SU-DHL-6 (cell line): ENCODE measurements at regions not wholly inside any gene's neighbourhood (a gene's known extent, or its start where the extent isn't known, plus 50 kb on each side); places are given as distances from the start of the nearest gene placed in this dataset.

Source experiments
- H2AFZ ChIP-seq: fragments of 200-600 bp; sonication (generic); 2 replicates; pipeline ENCODE4 v1.6.1; 2014; ENCODE audit warnings: low read depth, mild to moderate bottlenecking, moderate library complexity, mixed read lengths, antibody characterized with exemption, low read length; ENCODE audit not compliant: severe bottlenecking
- H3F3A ChIP-seq: fragments of 200-600 bp; shearing (Covaris generic); 2 replicates; pipeline ENCODE4 v1.6.0; 2016; ENCODE audit warnings: antibody characterized with exemption, mild to moderate bottlenecking; ENCODE audit not compliant: insufficient read depth
- H3K27ac ChIP-seq: fragments of 200-600 bp; sonication (generic); 2 replicates; pipeline ENCODE4 v1.5.1; 2016; ENCODE audit warnings: low read depth, mild to moderate bottlenecking, low read length, moderate library complexity, mixed read lengths
- H3K27me3 ChIP-seq: fragments of 200-600 bp; sonication (generic), shearing (Covaris generic); 2 replicates; pipeline ENCODE4 v1.6.0; 2014; ENCODE audit warnings: mild to moderate bottlenecking, low read length
- H3K36me3 ChIP-seq: fragments of 200-600 bp; sonication (generic); 2 replicates; pipeline ENCODE4 v1.6.1; 2014; ENCODE audit warnings: mild to moderate bottlenecking, low read length, mixed read lengths
- H3K4me2 ChIP-seq: fragments of 300-600, 200-600 bp; shearing (Covaris generic), sonication (generic); 2 replicates; pipeline ENCODE4 v1.6.0; 2014; ENCODE audit warnings: low read length, low read depth, mild to moderate bottlenecking; ENCODE audit not compliant: poor library complexity, severe bottlenecking
- H3K4me3 ChIP-seq: fragments of 200-600 bp; sonication (generic); 2 replicates; pipeline ENCODE4 v1.5.1; 2014; ENCODE audit warnings: antibody characterized with exemption, low read length, mild to moderate bottlenecking, mixed read lengths; ENCODE audit not compliant: insufficient read depth, poor library complexity, severe bottlenecking
- H3K79me2 ChIP-seq: fragments of 200-600 bp; sonication (generic); 2 replicates; pipeline ENCODE4 v1.6.1; 2014; ENCODE audit warnings: mild to moderate bottlenecking, low read length, moderate library complexity; ENCODE audit not compliant: insufficient read depth
- H3K9ac ChIP-seq: fragments of 200-600 bp; sonication (generic); 2 replicates; pipeline ENCODE4 v1.7.0; 2014; ENCODE audit warnings: mild to moderate bottlenecking, low read length
- H3K9me2 ChIP-seq: fragments of 200-600 bp; sonication (generic); replicated peaks from 2 replicates; pipeline ENCODE4 v1.6.1; 2014; ENCODE audit warnings: low read length; ENCODE audit not compliant: insufficient read depth
- H3K9me3 ChIP-seq: fragments of 200-600 bp; sonication (generic); 2 replicates; pipeline ENCODE4 v1.6.1; 2014; ENCODE audit warnings: low read length, mixed read lengths; ENCODE audit not compliant: insufficient read depth
- H4K20me1 ChIP-seq: fragments of 200-600 bp; sonication (generic); 2 replicates; pipeline ENCODE4 v1.6.1; 2014; ENCODE audit warnings: low read depth, mild to moderate bottlenecking, antibody characterized with exemption, low read length, moderate library complexity, mixed read lengths
- EZH2phosphoT487 ChIP-seq: fragments of 200-600 bp; sonication (generic), shearing (Covaris generic); conservative IDR thresholded peaks from 2 replicates; pipeline ENCODE4 v1.6.1; 2018; ENCODE audit warnings: mild to moderate bottlenecking, antibody characterized with exemption, low read length, moderate library complexity, mixed read lengths
- TF ChIP-seq, protein P1 (sequence below): fragments of 200-600 bp; sonication (generic); IDR thresholded peaks from one replicate; pipeline ENCODE4 v1.5.1; 2017; ENCODE audit warnings: antibody characterized with exemption, mild to moderate bottlenecking, low read length, moderate library complexity; ENCODE audit not compliant: insufficient read depth, poor library complexity, severe bottlenecking

DNA sequence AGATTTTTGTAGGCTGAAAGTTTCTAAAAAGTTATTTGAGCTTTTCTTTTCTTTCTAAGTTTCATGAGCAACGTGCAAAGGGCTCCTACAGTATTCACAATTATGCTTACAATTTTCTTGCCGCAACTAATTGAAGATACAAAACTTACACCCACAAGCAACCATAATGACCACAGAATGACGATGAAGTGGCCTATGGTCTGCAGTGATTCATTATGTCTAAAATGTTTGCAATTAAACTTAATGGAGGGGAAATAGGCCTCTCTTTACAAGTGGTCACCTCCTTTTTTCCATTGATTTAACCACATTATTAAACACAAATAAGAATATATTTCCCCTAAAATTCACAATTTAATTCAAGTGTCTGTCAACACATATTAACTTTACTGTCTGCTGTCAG is 732.6 kb upstream of the FLRT2 start:
- H3K79me2 ChIP-seq, result no peaks in the 10 kb centered on the region
- H3K27me3 ChIP-seq, result no peaks in the 10 kb centered on the region
- no peak overlapping the region for H3K4me3 ChIP-seq
- TF ChIP-seq, protein P1, sequence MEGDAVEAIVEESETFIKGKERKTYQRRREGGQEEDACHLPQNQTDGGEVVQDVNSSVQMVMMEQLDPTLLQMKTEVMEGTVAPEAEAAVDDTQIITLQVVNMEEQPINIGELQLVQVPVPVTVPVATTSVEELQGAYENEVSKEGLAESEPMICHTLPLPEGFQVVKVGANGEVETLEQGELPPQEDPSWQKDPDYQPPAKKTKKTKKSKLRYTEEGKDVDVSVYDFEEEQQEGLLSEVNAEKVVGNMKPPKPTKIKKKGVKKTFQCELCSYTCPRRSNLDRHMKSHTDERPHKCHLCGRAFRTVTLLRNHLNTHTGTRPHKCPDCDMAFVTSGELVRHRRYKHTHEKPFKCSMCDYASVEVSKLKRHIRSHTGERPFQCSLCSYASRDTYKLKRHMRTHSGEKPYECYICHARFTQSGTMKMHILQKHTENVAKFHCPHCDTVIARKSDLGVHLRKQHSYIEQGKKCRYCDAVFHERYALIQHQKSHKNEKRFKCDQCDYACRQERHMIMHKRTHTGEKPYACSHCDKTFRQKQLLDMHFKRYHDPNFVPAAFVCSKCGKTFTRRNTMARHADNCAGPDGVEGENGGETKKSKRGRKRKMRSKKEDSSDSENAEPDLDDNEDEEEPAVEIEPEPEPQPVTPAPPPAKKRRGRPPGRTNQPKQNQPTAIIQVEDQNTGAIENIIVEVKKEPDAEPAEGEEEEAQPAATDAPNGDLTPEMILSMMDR, result no peak
- TF ChIP-seq EZH2phosphoT487, result no peak
- no peaks in the 10 kb centered on the region for H3K9me3 ChIP-seq
- H3K27ac ChIP-seq, result no peak overlapping the region
- H3K9ac ChIP-seq, result no peak overlapping the region
- H3K4me2 ChIP-seq, result no peak overlapping the region
- H3F3A ChIP-seq, result no peaks in the 10 kb centered on the region
- no peaks in the 10 kb centered on the region for H3K36me3 ChIP-seq
- H3K9me2 ChIP-seq, result no peaks in the 10 kb centered on the region
- no peaks in the 10 kb centered on the region for H4K20me1 ChIP-seq
- no peak overlapping the region for H2AFZ ChIP-seq

DNA sequence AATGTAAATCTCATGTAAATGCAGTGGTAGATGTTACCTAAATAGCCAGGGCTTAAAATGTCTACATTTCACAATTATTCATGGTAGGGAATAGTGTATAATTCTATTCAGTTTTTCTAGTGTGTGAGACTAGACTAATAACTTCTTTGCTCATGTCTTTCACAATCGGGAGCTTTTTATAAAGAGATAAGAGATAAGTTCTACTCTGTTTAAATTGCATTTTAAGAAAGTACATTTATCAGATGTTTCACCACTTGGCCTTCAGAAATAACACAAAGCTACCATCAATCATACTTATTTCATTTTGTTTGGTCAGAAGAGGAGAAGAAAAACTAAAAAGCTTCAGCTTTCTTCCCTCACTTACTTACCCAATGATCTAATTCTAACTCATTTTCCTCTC is 725.5 kb upstream of the FLRT2 start:
- Histone ChIP-seq H3K9me2 (no peaks in the 10 kb centered on the region), H3K4me3 (no peak overlapping the region), H3K9me3 (no peaks in the 10 kb centered on the region), H2AFZ (no peak overlapping the region), H3K79me2 (no peaks in the 10 kb centered on the region), H3K36me3 (no peaks in the 10 kb centered on the region), H3K4me2 (no peak overlapping the region), H3K27me3 (no peaks in the 10 kb centered on the region), H3K27ac (no peak overlapping the region), H3K9ac (no peak overlapping the region), H3F3A (no peaks in the 10 kb centered on the region), H4K20me1 (no peaks in the 10 kb centered on the region)
- TF ChIP-seq, protein P1, result no peak
- TF ChIP-seq EZH2phosphoT487, result no peak

DNA sequence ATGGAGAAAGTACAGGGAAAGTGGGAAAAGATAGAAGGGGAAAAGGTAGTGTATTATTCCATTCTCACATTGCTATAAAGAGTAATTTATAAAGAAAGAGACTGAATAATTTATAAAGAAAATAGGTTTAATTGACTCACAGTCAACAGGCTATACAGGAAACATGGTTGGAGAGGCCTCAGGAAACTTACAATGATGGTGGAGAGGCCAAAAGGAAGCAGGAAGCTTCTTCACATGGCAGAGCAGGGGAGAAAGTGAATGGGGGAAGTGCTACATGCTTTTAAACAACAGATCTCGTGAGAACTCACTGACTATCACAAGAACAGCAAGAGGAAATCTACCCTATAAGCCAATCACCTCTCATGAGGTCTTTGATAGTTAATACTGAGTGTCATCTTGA is 725.0 kb upstream of the FLRT2 start:
- Histone ChIP-seq H3K36me3 (no peaks in the 10 kb centered on the region), H3K4me2 (no peak overlapping the region), H2AFZ (no peak overlapping the region), H3F3A (no peaks in the 10 kb centered on the region), H3K27ac (no peak overlapping the region), H3K9me2 (no peaks in the 10 kb centered on the region), H3K9ac (no peak overlapping the region), H3K79me2 (no peaks in the 10 kb centered on the region), H3K4me3 (no peak overlapping the region), H3K9me3 (no peaks in the 10 kb centered on the region), H3K27me3 (no peaks in the 10 kb centered on the region), H4K20me1 (no peaks in the 10 kb centered on the region)
- TF ChIP-seq, protein P1, result no peak
- TF ChIP-seq EZH2phosphoT487, result no peak

DNA sequence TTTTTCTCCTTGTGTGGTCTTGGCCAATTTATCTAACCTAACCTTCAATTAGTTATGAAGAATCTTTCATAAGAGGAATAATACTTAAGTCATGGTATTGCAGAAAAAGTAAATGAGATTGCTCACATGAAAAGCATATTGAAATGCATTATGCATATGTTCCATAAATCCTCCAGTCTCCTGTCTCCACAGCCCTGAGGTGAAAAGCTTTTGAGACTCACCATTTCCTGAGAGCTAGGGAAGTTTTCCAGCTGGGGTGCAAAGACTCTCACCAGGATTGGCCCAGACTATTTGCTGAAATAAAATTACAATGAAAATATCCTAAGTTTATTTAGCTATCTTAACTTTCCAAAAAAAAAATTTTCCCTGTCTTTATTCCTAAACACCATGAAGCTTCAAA is 723.8 kb upstream of the FLRT2 start:
- H3K27me3 ChIP-seq, result no peaks in the 10 kb centered on the region
- H3K9ac ChIP-seq, result no peak overlapping the region
- H3K36me3 ChIP-seq, result no peaks in the 10 kb centered on the region
- no peak overlapping the region for H3K27ac ChIP-seq
- H3F3A ChIP-seq, result no peaks in the 10 kb centered on the region
- no peaks in the 10 kb centered on the region for H3K79me2 ChIP-seq
- H3K9me3 ChIP-seq, result no peaks in the 10 kb centered on the region
- no peak for TF ChIP-seq EZH2phosphoT487
- TF ChIP-seq, protein P1, result no peak
- H2AFZ ChIP-seq, result no peak overlapping the region
- H3K9me2 ChIP-seq, result no peaks in the 10 kb centered on the region
- no peaks in the 10 kb centered on the region for H4K20me1 ChIP-seq
- H3K4me3 ChIP-seq, result no peak overlapping the region
- H3K4me2 ChIP-seq, result no peak overlapping the region
